Right renal cortex interstitium (tissue), 3 donors: ENCODE measurements at regions not wholly inside any gene's neighbourhood (a gene's known extent, or its start where the extent isn't known, plus 50 kb on each side); places are given as distances from the start of the nearest gene placed in this dataset.
"Not testable (repeated sequence)": the region's sequence is repeated elsewhere in the genome, so short reads cannot be mapped to it uniquely, and the experiment has no call there.

Experiments
- DNase-seq, 3 donors: peaks; one replicate each; pipeline ENCODE4 v3.0.0-alpha.2; 2013; ENCODE audit warnings: low read depth in 3 of 3, low spot score in 2 of 3

GRCh38 chr7:45259966-45260646, 102.5 kb downstream of the RAMP3 start:
- peak in 1 of 3 donors; percentile 2 for DNase-seq

GRCh38 chr7:45267262-45267661, 109.7 kb downstream of the RAMP3 start:
- peak in 1 of 3 donors; percentile 2 for DNase-seq

GRCh38 chr7:45268013-45268412, 110.4 kb downstream of the RAMP3 start:
- no peak for DNase-seq

GRCh38 chr7:45269192-45269591, 111.6 kb downstream of the RAMP3 start:
- DNase-seq: no peak

- no peak for DNase-seq
Measured at GRCh38 chr7:45278763-45279398, 121.3 kb downstream of the RAMP3 start.

GRCh38 chr7:45289611-45290010, 132.0 kb downstream of the RAMP3 start:
- not testable (repeated sequence) for DNase-seq

GRCh38 chr7:45290880-45291279, 133.3 kb downstream of the RAMP3 start:
- no peak for DNase-seq

- no peak for DNase-seq
Measured at GRCh38 chr7:45292481-45292880, 134.9 kb downstream of the RAMP3 start.

- no peak for DNase-seq
Measured at GRCh38 chr7:45293295-45293942, 135.8 kb downstream of the RAMP3 start.

GRCh38 chr7:45294559-45294958, 137.0 kb downstream of the RAMP3 start:
- DNase-seq: no peak

GRCh38 chr7:45295222-45295621, 137.6 kb downstream of the RAMP3 start:
- DNase-seq: no peak

- no peak for DNase-seq
Measured at GRCh38 chr7:45296748-45297147, 139.2 kb downstream of the RAMP3 start.

GRCh38 chr7:45306752-45307305, 149.2 kb downstream of the RAMP3 start:
- no peak for DNase-seq

- no peak for DNase-seq
Measured at GRCh38 chr7:45311597-45311996, 154.0 kb downstream of the RAMP3 start.

GRCh38 chr7:45315512-45315911, 157.9 kb downstream of the RAMP3 start:
- DNase-seq: not testable (repeated sequence)

- DNase-seq: no peak
Measured at GRCh38 chr7:45324683-45325237, 167.2 kb downstream of the RAMP3 start.

- no peak for DNase-seq
Measured at GRCh38 chr7:45325378-45325777, 167.8 kb downstream of the RAMP3 start.

- DNase-seq: no peak
Measured at GRCh38 chr7:45328403-45328981, 170.9 kb downstream of the RAMP3 start.

- no peak for DNase-seq
Measured at GRCh38 chr7:45331563-45331962, 174.0 kb downstream of the RAMP3 start.

GRCh38 chr7:45335024-45335423, 177.4 kb downstream of the RAMP3 start:
- not testable (repeated sequence) for DNase-seq

- no peak for DNase-seq
Measured at GRCh38 chr7:45342236-45342635, 184.6 kb downstream of the RAMP3 start.
